Midbrain (tissue), 1 donor: ENCODE measurements at regions not wholly inside any gene's neighbourhood (a gene's known extent, or its start where the extent isn't known, plus 50 kb on each side); places are given as distances from the start of the nearest gene placed in this dataset.
"Not testable (repeated sequence)": the region's sequence is repeated elsewhere in the genome, so short reads cannot be mapped to it uniquely, and the experiment has no call there.

ENCODE experiments used
- DNase-seq: peaks from one replicate; lab custom pipeline; 2025; lab: John Stamatoyannopoulos, UW

DNA sequence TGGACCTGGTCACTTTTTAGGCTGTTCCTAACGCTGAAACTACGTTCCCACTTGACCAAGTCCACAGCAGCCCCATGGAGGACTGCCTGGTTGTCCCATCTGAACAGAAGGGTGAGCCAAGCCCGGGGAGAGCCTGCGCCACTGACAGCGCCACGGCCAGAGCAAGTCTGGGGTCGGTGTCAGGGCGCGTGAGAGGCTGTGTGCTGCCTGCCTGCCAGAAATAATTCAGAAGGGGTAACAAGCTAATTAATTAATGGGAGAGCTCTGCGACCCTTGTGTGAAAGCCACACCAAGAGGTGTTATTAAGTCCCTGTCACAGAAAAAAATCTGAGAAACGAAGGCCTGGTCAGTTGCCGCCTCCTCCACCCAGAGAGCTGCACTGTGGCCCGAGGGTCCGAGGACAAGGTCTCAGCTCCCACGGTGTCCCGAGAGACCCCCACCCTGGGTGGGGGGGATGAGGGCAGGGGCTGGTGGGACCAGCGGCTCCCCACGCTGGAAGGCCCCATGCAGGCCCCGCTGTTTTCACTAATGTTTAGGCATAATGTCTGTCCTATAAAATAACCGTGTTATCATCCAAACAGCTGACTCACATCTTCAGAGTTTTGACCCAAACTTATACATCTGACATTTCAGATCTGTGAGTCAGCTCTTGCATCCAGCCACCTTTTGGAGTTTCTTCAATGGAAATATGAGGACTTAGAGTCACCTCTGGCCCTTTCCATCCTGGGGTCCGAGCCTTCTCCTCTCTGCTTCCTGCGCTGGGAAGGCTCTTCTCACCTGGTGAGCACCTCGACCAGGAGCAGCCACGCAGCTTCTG lies 58.5 kb downstream of the DLL1 start:
- no peak for DNase-seq

DNA sequence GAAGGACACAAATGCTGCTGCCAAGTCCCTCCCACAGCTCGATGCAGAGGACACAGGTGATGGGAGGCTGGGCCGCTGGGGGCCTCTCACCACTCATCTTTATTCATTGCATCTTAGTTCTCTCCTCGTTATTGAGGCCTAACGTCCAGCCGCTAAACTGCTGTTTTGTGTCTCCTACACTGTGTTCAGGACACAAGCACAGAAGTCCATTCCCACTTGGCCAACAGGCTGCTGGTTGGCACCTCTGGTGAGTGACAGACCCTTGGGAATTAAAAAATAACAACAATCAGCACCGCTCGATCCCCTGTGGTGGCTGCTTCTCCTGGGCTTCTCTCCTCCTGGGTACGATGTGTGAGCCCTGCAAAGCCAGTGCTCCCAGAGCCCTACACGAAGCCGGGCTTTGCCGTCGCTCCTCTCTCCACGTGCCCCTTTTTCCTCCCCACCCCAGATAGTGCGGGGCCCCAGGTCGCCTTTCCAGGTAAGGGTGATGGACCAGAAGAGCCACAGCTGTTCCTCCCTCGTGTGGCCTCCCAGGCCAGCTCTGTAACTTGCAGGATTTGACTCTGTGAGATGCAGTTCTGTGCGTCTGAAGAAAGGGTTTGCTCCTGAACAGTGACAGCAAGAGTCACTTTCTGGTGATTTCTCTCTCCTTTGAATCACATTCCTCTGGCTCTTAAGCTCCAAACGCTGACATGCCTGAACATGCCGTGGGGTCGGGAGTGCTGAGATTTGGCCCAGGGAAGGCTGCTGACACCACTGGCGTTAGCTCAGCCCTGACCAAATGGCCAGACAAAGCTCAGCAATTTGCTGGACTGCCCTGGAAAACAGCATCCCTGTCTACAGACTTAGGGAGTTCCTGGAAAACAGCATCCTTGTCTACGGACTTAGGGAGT lies 59.3 kb downstream of the DLL1 start:
- no peak for DNase-seq

DNA sequence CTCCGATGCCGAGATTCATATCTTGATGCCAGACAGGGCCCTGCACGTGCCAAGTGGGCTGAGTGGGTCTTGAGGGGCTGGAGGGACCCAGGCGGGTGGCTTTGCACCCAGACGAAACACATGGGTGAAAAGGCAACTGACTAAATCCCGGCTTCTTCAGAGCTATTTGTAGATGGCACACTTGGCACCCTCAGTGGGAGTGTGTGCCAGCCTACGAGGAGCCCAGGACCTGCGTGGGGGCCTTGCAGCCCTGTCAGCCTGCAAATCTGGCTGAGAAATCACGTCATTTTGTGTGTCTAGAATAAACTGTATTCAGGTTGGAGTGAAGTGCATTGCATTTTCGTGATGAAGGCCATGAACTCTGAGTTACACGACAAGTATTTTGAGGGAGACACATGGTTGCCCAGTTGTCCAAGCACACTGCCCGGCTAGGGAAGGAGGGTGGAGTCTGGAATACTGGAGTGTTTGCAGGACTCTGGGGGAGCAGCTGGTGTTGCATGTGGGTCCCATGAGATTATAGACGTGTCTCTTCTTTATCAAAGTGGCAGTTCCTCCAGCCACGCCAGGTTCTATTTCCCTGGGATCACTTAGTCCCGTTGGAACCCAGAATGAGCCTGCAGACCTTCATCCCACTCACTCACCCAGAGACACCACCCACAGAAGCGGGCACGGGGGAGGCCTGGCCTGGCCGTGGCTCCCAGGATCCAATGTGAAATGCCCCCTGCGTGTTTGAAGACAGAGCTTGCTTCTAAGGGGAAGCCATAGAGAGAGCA lies 60.2 kb downstream of the DLL1 start:
- DNase-seq, result no peak

DNA sequence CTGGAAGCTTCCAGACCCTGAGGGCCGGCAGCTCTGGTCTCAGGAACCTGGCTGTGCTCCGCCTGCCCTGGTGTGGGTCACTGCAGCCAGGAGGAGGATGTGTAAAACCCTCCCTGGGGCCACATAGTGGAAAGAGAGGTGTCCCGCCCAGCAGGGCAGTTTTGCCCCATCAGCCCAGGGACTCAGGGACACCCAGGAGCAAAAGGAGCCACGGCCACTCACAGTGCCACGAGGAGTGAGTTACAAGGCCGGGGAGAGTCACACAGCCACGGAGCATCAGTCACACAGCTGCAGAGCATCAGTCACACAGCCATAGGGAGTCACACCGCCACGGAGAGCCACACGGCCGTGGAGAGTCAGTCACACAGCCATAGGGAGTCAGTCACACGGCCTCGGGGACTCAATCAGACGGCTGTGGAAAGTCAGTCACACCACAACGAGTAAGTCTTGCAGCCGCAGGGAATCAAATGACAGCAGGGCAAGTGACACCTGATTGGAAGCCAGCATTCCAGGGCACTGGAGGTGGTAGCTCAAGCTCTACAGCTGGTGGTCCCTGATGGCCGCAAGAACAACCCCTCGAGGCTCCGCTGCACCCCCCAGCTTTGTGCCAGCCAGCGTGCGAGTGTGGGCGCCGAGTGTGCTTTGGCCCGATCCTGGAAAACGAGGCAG lies 60.9 kb downstream of the DLL1 start:
- no peak for DNase-seq

DNA sequence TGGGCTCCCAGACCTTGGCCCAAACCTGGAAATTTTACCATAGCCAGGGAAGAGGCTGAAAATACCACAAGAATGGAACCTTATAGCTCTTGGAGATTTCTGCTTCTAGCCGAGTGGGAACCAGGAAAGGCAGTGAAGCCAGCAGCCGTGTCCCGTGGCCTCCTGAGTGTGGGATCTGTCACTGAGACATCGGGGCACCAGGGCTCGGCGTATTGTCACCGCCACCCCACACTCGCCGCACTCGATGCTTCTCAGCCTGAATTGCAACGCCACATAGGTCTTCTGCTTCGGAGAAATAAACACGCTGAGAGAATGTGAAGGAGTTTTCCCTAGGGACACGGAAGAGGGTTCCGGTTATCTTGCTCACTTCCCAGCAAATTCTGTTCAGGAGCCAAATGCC lies 61.5 kb downstream of the DLL1 start:
- DNase-seq, result no peak

DNA sequence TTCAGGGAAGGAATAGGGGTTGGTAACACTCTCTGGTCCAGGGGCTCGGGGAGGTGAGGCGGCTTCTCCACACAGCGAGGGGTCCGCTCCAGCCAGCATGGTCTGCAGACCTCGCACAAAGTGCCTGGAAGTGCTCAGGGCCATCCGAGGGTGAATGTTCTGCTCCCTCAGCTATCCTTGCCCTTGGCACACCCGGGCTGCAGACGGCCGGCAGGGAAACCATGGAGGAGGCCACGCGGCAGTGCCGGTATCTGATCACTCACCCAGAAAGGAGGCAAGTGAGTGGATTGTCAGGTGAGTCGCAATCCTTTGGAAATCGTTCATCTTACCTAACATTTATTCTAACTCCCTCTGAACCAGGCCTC lies 62.0 kb downstream of the DLL1 start:
- DNase-seq, result no peak

DNA sequence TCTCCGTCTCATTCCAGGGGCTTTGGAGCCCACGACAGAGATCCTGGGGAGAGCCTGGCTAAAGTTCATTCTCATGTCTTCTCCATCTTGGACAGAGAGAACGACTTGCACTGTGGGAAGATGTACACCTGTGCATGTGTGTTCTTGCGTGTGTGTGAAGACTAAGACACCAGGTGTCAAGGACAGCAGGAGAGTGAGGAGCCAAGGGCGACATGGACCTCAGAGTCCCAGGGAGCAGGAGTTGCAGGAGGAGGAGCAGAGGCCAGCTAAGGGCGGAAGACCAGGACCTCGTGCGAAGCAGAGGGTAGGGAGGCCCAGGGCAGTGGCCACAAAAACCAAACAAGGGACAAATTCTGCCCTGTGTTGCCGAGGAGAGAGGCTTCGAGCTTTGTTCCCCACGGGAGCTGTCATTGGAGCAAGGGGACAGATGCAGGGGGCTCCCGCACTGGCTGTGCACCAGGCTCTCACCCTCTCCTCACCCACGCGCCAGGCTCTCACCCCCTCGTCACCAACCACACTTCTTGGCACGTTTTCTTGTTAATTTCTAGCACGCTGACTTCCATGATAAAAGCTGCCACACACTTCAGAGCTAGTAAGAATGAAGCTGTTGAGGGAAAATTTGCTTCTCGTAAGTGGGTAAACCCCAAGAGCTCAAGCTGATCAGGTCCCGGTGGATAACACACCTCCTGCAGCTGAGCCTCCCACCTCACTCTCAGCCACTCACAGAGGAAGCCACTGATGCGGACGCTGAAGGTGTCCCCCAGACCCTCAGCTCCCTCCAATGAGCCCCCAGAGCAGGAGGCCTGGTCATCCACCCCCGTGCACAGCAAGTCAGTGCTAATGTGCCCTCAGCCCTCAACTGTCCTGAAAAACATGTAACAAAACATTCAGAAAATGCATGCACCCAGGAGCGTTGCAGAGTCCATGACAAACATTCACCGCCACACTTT lies 62.6 kb downstream of the DLL1 start:
- DNase-seq, result no peak

DNA sequence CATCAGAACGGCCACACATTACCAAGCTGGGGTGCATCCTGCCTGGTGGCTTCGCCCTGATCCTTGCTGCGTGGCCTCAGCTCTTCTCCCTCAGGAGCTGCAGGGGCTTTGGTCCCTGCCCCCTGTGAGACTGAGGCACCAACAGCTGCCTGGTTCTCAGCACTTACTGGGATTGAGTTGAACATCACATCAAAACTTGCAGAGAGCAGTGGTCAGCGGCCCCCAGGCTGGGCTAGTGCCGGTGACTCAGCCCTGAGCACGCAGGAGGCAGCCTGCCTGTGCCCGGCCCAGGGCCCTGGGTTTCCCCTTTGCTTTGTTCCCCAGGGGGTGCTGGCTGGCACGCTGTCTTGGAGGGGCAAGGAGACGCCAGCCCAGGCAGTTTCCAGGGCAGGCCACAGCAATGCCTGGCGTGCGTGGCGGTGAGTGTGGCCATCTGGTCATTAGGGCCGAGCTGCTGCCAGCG lies 63.3 kb downstream of the DLL1 start:
- DNase-seq, result no peak

DNA sequence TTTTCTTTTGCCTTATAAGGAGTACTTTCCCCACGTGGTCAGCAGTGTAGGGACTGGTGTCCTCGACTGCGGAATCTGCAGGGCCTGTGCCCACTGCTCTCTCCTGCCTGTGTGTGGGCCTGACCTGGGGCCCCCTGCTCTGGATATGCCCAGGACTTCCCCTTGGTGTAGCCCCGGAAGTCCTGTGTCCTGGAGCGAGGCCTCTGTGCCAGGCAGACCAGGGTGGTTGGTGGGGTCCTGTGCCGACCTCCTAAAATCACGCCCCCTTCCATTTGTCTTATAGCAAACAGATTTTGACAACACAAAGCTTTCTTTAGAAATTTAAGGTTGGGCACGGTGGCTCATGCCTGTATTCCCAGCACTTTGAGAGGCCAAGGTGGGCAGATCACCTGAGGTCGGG lies 64.2 kb downstream of the DLL1 start:
- no peak for DNase-seq

DNA sequence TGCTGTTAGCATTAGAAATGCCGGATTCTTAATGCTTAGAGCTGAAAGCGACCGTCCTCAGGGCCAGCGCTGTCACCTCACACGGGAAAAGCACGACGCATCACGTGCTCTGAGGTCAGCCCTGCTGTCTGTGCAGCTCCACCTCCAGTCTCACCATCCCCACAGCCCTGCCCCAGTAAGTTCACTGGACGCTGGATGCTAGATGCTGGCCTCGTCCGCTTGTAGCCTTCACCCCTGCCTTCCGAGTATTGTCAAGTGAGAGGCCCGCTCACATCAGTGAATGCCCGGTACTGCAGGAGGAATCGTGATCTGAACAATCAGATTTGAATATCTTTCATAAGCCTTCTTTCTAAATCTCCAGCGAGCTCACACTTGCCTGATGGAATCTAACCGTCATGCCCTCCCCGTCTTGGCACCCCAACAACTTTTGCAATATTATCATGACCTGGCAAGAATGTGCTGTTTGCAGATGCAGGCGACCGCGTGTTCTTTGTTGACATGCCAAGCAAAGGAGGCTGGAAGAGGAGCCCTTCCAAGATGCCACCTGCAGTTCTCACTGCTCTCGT lies 64.9 kb downstream of the DLL1 start:
- DNase-seq, result no peak

DNA sequence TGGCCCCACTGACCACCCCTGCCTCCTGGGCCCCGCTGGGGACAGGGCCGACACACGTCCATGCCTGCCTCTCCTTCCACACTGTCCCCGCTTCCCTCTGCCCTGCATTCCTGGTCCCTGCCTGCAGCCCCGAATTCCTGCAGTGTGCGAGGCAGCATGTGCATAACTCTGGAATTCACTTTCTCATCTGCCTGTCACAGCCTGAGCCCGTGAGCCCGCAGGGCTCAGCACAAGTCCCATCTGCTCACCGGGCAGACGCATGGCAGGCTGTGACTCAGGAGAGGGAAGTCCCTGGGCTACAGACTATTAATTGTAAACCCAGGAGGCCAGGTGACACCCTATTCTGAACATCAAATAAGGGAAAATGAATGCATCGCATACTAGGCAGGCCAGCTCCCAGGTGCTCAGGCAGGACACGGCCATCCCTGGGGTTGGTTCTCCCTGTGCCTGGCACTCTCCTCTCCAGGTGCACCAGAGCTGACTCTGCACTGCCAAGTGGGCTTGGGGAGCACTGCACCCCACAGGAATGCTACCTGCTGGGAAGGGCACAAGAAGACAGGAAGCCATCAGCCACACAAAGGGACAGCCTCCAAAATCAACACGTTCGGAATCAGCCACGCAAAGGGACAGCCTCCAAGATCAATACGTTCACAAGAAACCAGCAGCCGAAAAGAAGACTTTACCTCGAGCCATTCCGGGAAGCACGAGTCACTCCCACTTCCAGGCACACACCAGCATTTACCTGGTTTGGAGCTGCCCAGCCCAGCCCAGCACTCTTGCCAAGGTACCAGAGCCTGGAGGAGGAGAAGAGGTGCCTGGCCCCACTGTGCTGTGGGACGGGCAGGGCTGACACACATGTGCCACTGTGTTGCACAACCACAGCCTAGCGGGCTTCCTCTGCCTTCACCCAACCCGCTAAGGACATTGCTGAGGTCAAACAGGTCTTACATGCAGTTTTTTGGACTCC lies 65.9 kb downstream of the DLL1 start:
- DNase-seq, result no peak

DNA sequence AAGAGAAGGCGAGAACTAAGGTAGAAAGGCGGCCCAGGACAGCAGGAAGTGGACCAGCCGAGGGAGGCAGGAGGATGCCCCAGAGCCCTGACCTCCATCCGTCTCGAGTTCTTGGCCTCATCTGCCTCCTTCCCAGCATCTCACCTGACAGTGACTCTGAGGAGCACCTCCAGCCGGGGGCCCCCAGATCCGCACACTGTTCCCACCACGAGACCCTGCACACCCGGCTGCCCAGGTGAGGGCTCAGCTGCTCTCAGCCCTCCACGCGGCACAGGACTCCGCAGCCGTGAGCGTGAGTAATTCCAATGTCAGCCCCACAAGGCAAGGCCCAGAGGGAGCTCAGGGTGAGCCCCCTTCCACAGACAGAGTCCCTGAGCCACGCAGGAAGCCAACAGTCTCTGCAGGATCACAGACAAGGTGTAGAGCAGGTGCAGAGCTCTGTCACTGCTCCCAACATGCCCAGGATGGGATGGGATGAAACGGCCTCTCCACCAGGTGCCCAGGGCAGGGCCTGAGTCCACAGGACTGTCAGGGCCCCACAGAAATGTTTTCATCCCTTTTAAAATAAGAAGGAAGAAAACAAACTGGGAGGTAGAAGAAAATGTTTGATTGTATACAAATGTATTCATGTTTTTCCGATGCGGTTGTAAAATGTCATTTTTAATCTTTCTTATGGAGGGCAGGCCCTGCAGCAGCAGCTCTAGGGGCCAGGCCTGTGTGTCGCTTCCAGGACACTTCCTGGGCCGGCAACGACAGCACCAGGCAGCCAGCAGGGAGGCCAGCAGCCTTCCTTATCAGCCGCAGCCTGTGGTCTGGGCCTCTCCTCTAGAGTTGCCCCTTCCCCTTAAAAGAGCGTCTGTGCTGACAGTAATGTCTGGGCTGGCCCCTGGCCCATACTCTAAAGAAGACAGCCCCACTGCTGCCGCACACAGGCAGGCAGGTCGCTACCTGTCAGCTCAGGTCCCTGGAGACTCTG lies 66.9 kb downstream of the DLL1 start:
- DNase-seq, result no peak

DNA sequence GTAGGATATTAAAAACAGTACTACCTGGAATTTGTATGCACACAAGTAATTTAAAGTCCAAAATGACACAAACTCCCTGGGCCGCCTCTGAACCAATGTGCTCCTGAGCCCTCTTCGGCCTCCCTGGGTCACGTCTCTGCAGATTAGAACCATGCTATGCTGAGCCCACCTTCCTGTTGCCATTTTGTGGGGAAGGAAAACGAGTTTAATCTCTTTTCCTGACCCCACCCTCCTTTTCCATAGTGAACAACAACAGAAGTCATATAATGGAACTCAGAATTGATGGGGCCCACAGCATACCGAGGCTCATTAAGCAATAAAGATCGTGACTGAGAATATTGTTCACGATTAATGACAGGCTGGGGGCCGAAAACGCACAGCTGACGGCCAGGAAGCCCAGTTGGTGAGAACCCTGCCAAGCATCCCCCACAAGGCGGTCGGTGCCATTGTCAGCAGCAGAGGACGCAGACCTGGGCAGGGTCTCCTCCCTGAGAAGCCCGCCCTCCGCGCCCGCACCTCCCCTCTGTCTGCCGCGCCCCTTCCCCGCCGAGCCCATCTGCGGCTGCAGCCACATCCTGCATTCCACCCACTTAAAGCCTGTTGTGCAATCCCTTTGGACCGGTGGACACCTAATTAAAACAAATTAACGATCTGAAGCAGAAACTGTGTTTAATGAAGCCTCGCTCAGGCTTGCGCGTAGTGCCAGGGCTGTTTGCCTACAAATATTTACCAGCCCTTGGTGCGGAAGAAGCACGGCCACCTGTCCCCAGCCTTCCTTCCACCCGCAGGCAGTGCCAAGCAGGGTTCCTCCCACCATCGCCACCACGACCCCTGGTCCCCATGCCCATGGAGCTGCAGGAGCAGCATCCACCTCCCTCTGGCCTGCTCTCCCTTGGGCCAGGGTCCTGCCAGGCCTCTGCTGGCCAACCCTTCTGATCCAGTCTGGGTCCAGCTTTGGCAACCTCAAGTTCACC lies 68.1 kb downstream of the DLL1 start:
- no peak for DNase-seq

DNA sequence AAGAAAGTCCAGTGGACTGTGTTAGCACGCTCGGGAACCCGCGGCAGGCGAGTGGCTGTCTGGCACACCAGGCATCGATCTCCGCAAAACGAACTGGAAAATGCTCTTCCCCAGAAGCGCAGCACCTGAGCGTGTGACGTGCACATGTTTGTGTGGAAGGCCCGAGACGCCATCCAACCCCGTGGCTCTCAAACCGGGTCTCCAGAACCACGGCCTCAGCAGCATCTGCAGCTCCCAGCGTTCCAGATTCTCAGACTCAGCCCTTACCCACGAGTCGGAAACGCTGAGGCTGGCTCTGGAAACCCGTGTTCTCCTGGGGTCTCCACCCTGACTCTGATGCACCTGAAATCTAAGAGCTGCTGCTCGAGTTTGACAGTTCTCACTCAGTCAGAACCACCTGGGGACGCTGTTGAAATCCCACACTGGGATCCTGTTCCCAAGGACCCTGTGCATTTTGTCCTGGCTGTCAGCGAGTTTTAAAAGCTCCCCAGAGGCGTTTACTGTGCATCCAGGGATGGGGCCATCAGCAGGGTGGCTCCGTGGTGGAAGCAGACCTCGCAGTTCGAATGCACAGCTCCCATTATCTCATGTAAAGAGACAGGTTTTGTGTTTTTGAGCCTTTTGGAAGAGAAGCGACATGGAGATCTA lies 69.0 kb downstream of the DLL1 start:
- DNase-seq, result no peak

DNA sequence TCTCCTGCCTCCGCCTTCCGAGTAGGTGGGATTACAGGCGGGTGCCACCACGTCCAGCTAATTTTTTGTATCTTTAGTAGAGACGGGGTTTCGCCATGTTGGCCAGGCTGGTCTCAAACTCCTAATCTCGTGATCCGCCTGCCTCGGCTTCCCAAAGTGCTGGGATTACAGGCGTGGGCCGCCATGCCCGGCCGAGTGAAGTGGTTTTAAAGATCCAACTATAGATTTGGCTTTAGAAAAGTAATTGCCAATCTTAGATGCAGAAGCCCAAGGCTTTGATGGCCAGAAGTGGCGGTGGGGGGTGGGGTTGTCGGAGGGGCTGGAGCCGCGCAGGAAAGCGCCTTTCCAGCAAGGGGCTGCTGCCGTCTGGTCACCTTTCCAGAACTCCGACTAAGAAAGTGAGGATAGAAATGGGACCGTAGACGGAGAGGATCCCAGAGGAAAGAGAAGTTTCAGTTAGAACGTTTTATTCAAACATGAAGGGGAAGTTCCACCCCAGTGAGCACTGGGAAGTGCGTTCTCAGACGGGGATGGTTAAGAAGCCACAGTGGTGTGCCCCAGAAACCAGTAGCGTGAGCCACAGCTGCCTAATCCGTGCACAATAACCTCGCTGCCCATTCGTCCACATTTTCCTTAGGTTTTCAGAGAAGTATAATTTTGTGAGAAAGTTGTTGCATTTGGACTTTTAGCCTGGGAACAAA lies 69.7 kb downstream of the DLL1 start:
- no peak for DNase-seq

DNA sequence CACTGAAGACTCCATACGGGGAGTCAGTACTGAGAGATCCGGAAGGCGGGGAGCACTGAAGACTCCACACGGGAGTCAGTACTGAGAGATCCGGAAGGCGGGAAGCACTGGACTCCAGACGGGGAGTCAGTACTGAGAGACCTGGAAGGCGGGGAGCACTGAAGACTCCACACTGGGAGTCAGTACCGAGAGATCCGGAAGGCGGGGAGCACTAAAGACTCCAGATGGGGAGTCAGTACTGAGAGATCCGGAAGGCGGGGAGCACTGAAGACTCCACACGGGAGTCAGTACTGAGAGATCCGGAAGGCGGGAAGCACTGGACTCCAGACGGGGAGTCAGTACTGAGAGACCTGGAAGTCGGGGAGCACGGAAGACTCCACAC lies 77.2 kb downstream of the DLL1 start:
- not testable (repeated sequence) for DNase-seq
